Astrocyte (in vitro differentiated cells and primary cell): ENCODE measurements at regions not wholly inside any gene's neighbourhood (a gene's known extent, or its start where the extent isn't known, plus 50 kb on each side); places are given as distances from the start of the nearest gene placed in this dataset.
"Not testable (repeated sequence)": the region's sequence is repeated elsewhere in the genome, so short reads cannot be mapped to it uniquely, and the experiment has no call there.

Experiments
- CTCF ChIP-seq: IDR thresholded peaks from 2 replicates; pipeline ENCODE4 v1.5.1; 2011; ENCODE audit warnings: low read depth, mild to moderate bottlenecking, inconsistent platforms, low read length, moderate library complexity; ENCODE audit not compliant: insufficient read depth
- EZH2 ChIP-seq: IDR thresholded peaks from 2 replicates; pipeline ENCODE4 v1.6.1; 2012; ENCODE audit warnings: mild to moderate bottlenecking, low read length, inconsistent platforms; ENCODE audit not compliant: insufficient read depth

GRCh38 chr6:99141906-99142305 lies 194.2 kb upstream of the FBXL4 start:
- TF ChIP-seq CTCF, EZH2: not testable (repeated sequence)
